22Rv1 (cell line): ENCODE measurements at regions not wholly inside any gene's neighbourhood (a gene's known extent, or its start where the extent isn't known, plus 50 kb on each side); places are given as distances from the start of the nearest gene placed in this dataset.

Experiments
- H3K27ac ChIP-seq: fragments of 450-650 bp; 2 replicates; pipeline ENCODE4 v1.5.1; 2017
- CTCF ChIP-seq: fragments of 450-650 bp; IDR thresholded peaks from 2 replicates; pipeline ENCODE4 v1.5.1; 2017; ENCODE audit warnings: mild to moderate bottlenecking
- ZFX ChIP-seq: fragments of 450-650 bp; IDR thresholded peaks from 2 replicates; pipeline ENCODE4 v1.6.1; 2017; ENCODE audit warnings: antibody characterized with exemption, borderline replicate concordance

- TF ChIP-seq ZFX (no peak), CTCF (no peak)
- H3K27ac ChIP-seq = no peak overlapping the region
Observed at GRCh38 chr15:38048001-38048455, 113.6 kb downstream of the TMCO5A start.

- no peak for TF ChIP-seq ZFX
- no peak for TF ChIP-seq CTCF
- no peak overlapping the region for H3K27ac ChIP-seq
Observed at GRCh38 chr15:38049891-38050290, 115.5 kb downstream of the TMCO5A start.

GRCh38 chr15:38050529-38051448 is 116.3 kb downstream of the TMCO5A start:
- TF ChIP-seq ZFX = no peak
- TF ChIP-seq CTCF = no peak
- no peak overlapping the region for H3K27ac ChIP-seq

- H3K27ac ChIP-seq = no peak overlapping the region
- TF ChIP-seq CTCF (no peak), ZFX (no peak)
Observed at GRCh38 chr15:38053205-38053604, 118.8 kb downstream of the TMCO5A start.

GRCh38 chr15:38053776-38054175 is 119.3 kb downstream of the TMCO5A start:
- H3K27ac ChIP-seq = no peak overlapping the region
- TF ChIP-seq ZFX = no peak
- no peak for TF ChIP-seq CTCF

- H3K27ac ChIP-seq = no peak overlapping the region
- TF ChIP-seq ZFX (no peak), CTCF (no peak)
Observed at GRCh38 chr15:38054488-38054887, 120.0 kb downstream of the TMCO5A start.

- TF ChIP-seq CTCF (no peak), ZFX (no peak)
- no peak overlapping the region for H3K27ac ChIP-seq
Observed at GRCh38 chr15:38058596-38059075, 124.2 kb downstream of the TMCO5A start.
